WTC11 (cell line): ENCODE measurements at regions not wholly inside any gene's neighbourhood (a gene's known extent, or its start where the extent isn't known, plus 50 kb on each side); places are given as distances from the start of the nearest gene placed in this dataset.

Experiments
- ATAC-seq: fragments of 200-7000 bp; cut with Tn5 transposase; 2 replicates; pipeline ENCODE4 v1.10.0; 2021; ENCODE audit warnings: mild to moderate bottlenecking, moderate library complexity
- CTCF ChIA-PET: fragments of 300-600 bp; sonication (Branson Sonifier 250); formaldehyde crosslinking; loops from one replicate; lab custom pipeline; 2021; ENCODE audit warnings: antibody characterized with exemption; lab: Charles Lee
- POLR2A ChIA-PET: fragments of 350-600 bp; sonication (Branson Sonifier 250); formaldehyde crosslinking; loops from one replicate; lab custom pipeline; 2021; ENCODE audit warnings: antibody characterized with exemption; lab: Charles Lee
- DNase-seq: peaks from one replicate; pipeline ENCODE4 v3.0.0; 2021; ENCODE audit warnings: low spot score
- H3K27ac Mint-ChIP-seq: 2 replicates; pipeline ENCODE4 v1.8.0; 2021; ENCODE audit warnings: mixed read lengths
- H3K27me3 Mint-ChIP-seq: 2 replicates; pipeline ENCODE4 v1.8.0; 2021; ENCODE audit warnings: low read depth, mild to moderate bottlenecking, moderate library complexity, mixed read lengths
- H3K36me3 Mint-ChIP-seq: 2 replicates; pipeline ENCODE4 v1.8.0; 2021; ENCODE audit warnings: mixed read lengths
- H3K4me1 Mint-ChIP-seq: 2 replicates; pipeline ENCODE4 v1.8.0; 2022; ENCODE audit warnings: mixed read lengths
- H3K4me3 Mint-ChIP-seq: 2 replicates; pipeline ENCODE4 v1.8.0; 2021; ENCODE audit warnings: mild to moderate bottlenecking, moderate library complexity, mixed read lengths
- H3K9me3 Mint-ChIP-seq: 2 replicates; pipeline ENCODE4 v1.8.0; 2021; ENCODE audit warnings: mixed read lengths
- CBFB ChIP-seq: sonication (generic); formaldehyde crosslinking; IDR thresholded peaks from 2 replicates; pipeline ENCODE4 v1.8.1; 2022; ENCODE audit warnings: mild to moderate bottlenecking, low read depth, missing genetic modification reagents
- FOXJ3 ChIP-seq: sonication (generic); formaldehyde crosslinking; IDR thresholded peaks from 2 replicates; pipeline ENCODE4 v1.9.0; 2021; ENCODE audit warnings: missing genetic modification reagents, mild to moderate bottlenecking, borderline replicate concordance
- GABPB1 ChIP-seq: sonication (generic); formaldehyde crosslinking; IDR thresholded peaks from 2 replicates; pipeline ENCODE4 v1.8.1; 2023; ENCODE audit warnings: mild to moderate bottlenecking, missing genetic modification reagents
- GRHL2 ChIP-seq: fragments of 250-450 bp; sonication (Bioruptor Pico); IDR thresholded peaks from 2 replicates; pipeline ENCODE4 v1.8.0; 2022; ENCODE audit warnings: mild to moderate bottlenecking, moderate library complexity; ENCODE audit not compliant: insufficient replicate concordance, severe bottlenecking
- HMGA2 ChIP-seq: fragments of 250-450 bp; sonication (Bioruptor Pico); IDR thresholded peaks from 2 replicates; pipeline ENCODE4 v1.4.0; 2021; ENCODE audit warnings: mild to moderate bottlenecking, moderate library complexity
- KAT7 ChIP-seq: sonication (generic); formaldehyde crosslinking; IDR thresholded peaks from 2 replicates; pipeline ENCODE4 v1.8.1; 2023; ENCODE audit warnings: missing genetic modification reagents, mild to moderate bottlenecking, borderline replicate concordance
- MYBL2 ChIP-seq: sonication (generic); formaldehyde crosslinking; IDR thresholded peaks from 2 replicates; pipeline ENCODE4 v1.8.1; 2023; ENCODE audit warnings: mild to moderate bottlenecking, moderate library complexity, missing genetic modification reagents
- NR2C2 ChIP-seq: sonication (generic); formaldehyde crosslinking; IDR thresholded peaks from 2 replicates; pipeline ENCODE4 v1.8.0; 2022; ENCODE audit warnings: mild to moderate bottlenecking, missing genetic modification reagents
- SP1 ChIP-seq: sonication (generic); formaldehyde crosslinking; conservative IDR thresholded peaks from 2 replicates; pipeline ENCODE4 v1.8.1; 2022; ENCODE audit warnings: missing genetic modification reagents
- TCF7 ChIP-seq: sonication (generic); formaldehyde crosslinking; IDR thresholded peaks from 2 replicates; pipeline ENCODE4 v1.8.0; 2022; ENCODE audit warnings: mild to moderate bottlenecking, low read depth, missing genetic modification reagents, moderate library complexity
- TEAD1 ChIP-seq: sonication (generic); formaldehyde crosslinking; IDR thresholded peaks from 2 replicates; pipeline ENCODE4 v1.8.0; 2022; ENCODE audit warnings: mild to moderate bottlenecking, missing genetic modification reagents
- TEAD4 ChIP-seq: sonication (generic); formaldehyde crosslinking; IDR thresholded peaks from 2 replicates; pipeline ENCODE4 v1.8.0; 2022; ENCODE audit warnings: mild to moderate bottlenecking, missing genetic modification reagents
- ZBTB21 ChIP-seq: sonication (generic); formaldehyde crosslinking; IDR thresholded peaks from 2 replicates; pipeline ENCODE4 v1.8.1; 2023; ENCODE audit warnings: mild to moderate bottlenecking, missing genetic modification reagents, borderline replicate concordance
- ZNF138 ChIP-seq: sonication (generic); formaldehyde crosslinking; conservative IDR thresholded peaks from 2 replicates; pipeline ENCODE4 v1.8.1; 2022; ENCODE audit warnings: mild to moderate bottlenecking, moderate library complexity, missing genetic modification reagents
- ZNF416 ChIP-seq: fragments of 250-450 bp; sonication (Bioruptor Pico); IDR thresholded peaks from 2 replicates; pipeline ENCODE4 v1.9.0; 2021; ENCODE audit warnings: mild to moderate bottlenecking, inconsistent platforms
- ZNF671 ChIP-seq: fragments of 250-450 bp; sonication (Bioruptor Pico); IDR thresholded peaks from 2 replicates; pipeline ENCODE4 v1.8.0; 2021; ENCODE audit warnings: mild to moderate bottlenecking
- TF ChIP-seq, protein P1 (sequence below): sonication (generic); formaldehyde crosslinking; IDR thresholded peaks from 2 replicates; pipeline ENCODE4 v1.8.0; 2022; ENCODE audit warnings: missing genetic modification reagents
- TF ChIP-seq, protein P2 (sequence below): sonication (generic); formaldehyde crosslinking; IDR thresholded peaks from 2 replicates; pipeline ENCODE4 v1.8.1; 2022; ENCODE audit warnings: mild to moderate bottlenecking, moderate library complexity, missing genetic modification reagents
- TF ChIP-seq, protein P3 (sequence below): fragments of 250-450 bp; sonication (Bioruptor Pico); IDR thresholded peaks from 2 replicates; pipeline ENCODE4 v1.8.0; 2021; ENCODE audit warnings: mild to moderate bottlenecking
- TF ChIP-seq, protein P4 (sequence below): sonication (generic); formaldehyde crosslinking; IDR thresholded peaks from 2 replicates; pipeline ENCODE4 v1.8.1; 2023; ENCODE audit warnings: mild to moderate bottlenecking, moderate library complexity, missing genetic modification reagents
- TF ChIP-seq, protein P5 (sequence below): sonication (generic); formaldehyde crosslinking; IDR thresholded peaks from 2 replicates; pipeline ENCODE4 v1.8.0; 2023; ENCODE audit warnings: missing genetic modification reagents

DNA sequence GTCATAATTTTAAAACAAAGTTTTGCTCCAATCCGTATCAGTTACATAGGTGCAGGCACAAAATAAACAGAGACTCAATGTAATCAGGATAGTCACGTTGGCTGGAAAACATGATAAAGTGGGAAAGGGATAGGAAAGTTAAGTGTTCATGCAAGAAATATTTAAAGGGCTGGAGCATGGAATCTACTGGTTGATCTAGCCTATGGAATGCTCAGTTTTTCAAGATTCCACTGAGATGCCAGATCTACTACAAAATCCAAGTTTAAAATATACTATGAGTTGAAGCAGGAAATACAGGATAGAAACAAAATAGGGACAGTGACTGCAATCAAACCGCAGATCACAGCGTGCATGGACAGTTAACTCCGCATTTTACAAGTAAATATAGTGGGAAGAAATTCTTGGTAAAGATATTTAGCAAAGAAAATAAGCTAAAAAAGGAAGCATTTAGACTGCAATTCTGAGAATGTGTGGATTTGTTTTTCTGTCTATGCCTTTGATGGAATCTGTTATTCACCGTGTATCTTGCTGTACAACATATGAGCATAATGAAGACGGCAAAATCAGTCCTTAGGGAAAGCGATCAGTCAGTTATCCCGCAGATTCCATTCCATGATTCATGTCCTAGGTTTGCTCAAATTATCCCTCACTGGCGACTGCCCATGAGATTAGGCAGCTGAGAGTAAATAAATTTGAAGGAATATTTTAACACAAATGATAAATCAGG lies 1044.3 kb downstream of the FLRT2 start (continued):
- TF ChIP-seq, protein P1, sequence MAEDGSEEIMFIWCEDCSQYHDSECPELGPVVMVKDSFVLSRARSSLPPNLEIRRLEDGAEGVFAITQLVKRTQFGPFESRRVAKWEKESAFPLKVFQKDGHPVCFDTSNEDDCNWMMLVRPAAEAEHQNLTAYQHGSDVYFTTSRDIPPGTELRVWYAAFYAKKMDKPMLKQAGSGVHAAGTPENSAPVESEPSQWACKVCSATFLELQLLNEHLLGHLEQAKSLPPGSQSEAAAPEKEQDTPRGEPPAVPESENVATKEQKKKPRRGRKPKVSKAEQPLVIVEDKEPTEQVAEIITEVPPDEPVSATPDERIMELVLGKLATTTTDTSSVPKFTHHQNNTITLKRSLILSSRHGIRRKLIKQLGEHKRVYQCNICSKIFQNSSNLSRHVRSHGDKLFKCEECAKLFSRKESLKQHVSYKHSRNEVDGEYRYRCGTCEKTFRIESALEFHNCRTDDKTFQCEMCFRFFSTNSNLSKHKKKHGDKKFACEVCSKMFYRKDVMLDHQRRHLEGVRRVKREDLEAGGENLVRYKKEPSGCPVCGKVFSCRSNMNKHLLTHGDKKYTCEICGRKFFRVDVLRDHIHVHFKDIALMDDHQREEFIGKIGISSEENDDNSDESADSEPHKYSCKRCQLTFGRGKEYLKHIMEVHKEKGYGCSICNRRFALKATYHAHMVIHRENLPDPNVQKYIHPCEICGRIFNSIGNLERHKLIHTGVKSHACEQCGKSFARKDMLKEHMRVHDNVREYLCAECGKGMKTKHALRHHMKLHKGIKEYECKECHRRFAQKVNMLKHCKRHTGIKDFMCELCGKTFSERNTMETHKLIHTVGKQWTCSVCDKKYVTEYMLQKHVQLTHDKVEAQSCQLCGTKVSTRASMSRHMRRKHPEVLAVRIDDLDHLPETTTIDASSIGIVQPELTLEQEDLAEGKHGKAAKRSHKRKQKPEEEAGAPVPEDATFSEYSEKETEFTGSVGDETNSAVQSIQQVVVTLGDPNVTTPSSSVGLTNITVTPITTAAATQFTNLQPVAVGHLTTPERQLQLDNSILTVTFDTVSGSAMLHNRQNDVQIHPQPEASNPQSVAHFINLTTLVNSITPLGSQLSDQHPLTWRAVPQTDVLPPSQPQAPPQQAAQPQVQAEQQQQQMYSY (CRISPR knock-in tag): no peak
- no peak for TF ChIP-seq ZNF671
- TF ChIP-seq, protein P2, sequence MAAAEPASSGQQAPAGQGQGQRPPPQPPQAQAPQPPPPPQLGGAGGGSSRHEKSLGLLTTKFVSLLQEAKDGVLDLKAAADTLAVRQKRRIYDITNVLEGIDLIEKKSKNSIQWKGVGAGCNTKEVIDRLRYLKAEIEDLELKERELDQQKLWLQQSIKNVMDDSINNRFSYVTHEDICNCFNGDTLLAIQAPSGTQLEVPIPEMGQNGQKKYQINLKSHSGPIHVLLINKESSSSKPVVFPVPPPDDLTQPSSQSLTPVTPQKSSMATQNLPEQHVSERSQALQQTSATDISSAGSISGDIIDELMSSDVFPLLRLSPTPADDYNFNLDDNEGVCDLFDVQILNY (CRISPR knock-in tag): no peak
- TF ChIP-seq, protein P3, sequence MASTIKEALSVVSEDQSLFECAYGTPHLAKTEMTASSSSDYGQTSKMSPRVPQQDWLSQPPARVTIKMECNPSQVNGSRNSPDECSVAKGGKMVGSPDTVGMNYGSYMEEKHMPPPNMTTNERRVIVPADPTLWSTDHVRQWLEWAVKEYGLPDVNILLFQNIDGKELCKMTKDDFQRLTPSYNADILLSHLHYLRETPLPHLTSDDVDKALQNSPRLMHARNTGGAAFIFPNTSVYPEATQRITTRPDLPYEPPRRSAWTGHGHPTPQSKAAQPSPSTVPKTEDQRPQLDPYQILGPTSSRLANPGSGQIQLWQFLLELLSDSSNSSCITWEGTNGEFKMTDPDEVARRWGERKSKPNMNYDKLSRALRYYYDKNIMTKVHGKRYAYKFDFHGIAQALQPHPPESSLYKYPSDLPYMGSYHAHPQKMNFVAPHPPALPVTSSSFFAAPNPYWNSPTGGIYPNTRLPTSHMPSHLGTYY (CRISPR knock-in tag): no peak

DNA sequence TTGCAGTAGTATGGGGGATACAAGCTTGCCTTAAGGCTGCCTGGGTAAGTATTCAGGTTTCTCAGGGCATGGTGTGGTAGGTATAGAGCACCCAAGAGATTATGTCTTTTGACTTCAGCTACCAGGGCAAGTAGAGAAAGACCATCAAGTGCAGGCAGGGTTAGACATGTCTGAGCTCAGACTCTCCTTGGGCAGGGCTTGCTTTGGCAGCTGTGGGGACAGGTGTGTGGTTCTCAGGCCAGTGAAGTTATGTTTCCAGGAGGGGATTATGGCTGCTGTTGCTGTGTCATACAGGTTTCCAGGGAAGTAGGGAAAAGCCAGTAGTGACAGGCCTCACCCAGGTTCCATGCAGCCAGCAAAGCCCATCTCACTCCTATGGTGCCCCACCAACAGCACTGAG lies 1040.4 kb downstream of the FLRT2 start:
- TF ChIP-seq, protein P3 (CRISPR knock-in tag): no peak
- TF ChIP-seq TEAD1 (CRISPR knock-in tag) (no peak), TCF7 (CRISPR knock-in tag) (no peak), FOXJ3 (CRISPR knock-in tag) (no peak), ZNF416 (CRISPR knock-in tag) (no peak), HMGA2 (CRISPR knock-in tag) (no peak)
- TF ChIP-seq, protein P4, sequence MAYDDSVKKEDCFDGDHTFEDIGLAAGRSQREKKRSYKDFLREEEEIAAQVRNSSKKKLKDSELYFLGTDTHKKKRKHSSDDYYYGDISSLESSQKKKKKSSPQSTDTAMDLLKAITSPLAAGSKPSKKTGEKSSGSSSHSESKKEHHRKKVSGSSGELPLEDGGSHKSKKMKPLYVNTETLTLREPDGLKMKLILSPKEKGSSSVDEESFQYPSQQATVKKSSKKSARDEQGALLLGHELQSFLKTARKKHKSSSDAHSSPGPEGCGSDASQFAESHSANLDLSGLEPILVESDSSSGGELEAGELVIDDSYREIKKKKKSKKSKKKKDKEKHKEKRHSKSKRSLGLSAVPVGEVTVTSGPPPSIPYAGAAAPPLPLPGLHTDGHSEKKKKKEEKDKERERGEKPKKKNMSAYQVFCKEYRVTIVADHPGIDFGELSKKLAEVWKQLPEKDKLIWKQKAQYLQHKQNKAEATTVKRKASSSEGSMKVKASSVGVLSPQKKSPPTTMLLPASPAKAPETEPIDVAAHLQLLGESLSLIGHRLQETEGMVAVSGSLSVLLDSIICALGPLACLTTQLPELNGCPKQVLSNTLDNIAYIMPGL (CRISPR knock-in tag): no peak
- TF ChIP-seq, protein P5, sequence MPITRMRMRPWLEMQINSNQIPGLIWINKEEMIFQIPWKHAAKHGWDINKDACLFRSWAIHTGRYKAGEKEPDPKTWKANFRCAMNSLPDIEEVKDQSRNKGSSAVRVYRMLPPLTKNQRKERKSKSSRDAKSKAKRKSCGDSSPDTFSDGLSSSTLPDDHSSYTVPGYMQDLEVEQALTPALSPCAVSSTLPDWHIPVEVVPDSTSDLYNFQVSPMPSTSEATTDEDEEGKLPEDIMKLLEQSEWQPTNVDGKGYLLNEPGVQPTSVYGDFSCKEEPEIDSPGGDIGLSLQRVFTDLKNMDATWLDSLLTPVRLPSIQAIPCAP (CRISPR knock-in tag): no peak
- no peak overlapping the region for H3K27ac Mint-ChIP-seq
- H3K4me1 Mint-ChIP-seq: no peaks in the 10 kb centered on the region
- H3K27me3 Mint-ChIP-seq: no peaks in the 10 kb centered on the region
- H3K36me3 Mint-ChIP-seq: no peaks in the 10 kb centered on the region
- no peak for ATAC-seq
- ChIA-PET CTCF (no interaction called here), POLR2A (no interaction called here)
- peaks cover 20% of the 10 kb centered on the region for H3K9me3 Mint-ChIP-seq
- DNase-seq: no peak
- no peak overlapping the region for H3K4me3 Mint-ChIP-seq

DNA sequence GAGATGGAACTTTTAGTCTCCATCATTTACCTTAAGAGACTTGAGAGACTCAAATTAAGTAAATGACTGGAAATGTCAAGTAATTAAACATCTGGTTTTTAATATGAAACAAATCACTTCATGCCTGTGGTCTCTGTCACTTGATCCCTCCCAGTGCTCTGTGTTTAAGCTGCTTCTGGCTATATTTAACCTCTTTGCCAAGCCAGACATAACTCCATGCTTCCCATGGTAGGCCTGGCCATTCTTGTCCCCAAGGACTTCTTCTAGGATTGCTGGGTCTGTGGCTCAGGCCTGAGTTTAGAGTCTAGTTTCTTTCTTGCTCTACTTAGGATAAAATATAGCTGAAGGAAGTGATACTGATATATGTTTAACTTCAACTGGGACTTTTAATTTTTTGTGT lies 1013.6 kb downstream of the FLRT2 start:
- DNase-seq (no peak), ATAC-seq (no peak)
- CTCF ChIA-PET: no interaction called here
- H3K4me3 Mint-ChIP-seq: no peak overlapping the region
- H3K27ac Mint-ChIP-seq: no peak overlapping the region
- no peaks in the 10 kb centered on the region for H3K4me1 Mint-ChIP-seq
- H3K9me3 Mint-ChIP-seq: no peaks in the 10 kb centered on the region
- TF ChIP-seq, protein P2 (CRISPR knock-in tag): no peak
- TF ChIP-seq CBFB (no peak), ZNF138 (no peak), ZBTB21 (no peak), GRHL2 (CRISPR knock-in tag) (no peak), GABPB1 (CRISPR knock-in tag) (no peak), MYBL2 (CRISPR knock-in tag) (no peak), NR2C2 (no peak), TEAD4 (CRISPR knock-in tag) (no peak), SP1 (CRISPR knock-in tag) (no peak), KAT7 (CRISPR knock-in tag) (no peak)
- H3K36me3 Mint-ChIP-seq: no peaks in the 10 kb centered on the region
- no peaks in the 10 kb centered on the region for H3K27me3 Mint-ChIP-seq
- POLR2A ChIA-PET: no interaction called here
